ENCODE measurements at regions not wholly inside any gene's neighbourhood (a gene's known extent, or its start where the extent isn't known, plus 50 kb on each side); places are given as distances from the start of the nearest gene placed in this dataset.

DNA sequence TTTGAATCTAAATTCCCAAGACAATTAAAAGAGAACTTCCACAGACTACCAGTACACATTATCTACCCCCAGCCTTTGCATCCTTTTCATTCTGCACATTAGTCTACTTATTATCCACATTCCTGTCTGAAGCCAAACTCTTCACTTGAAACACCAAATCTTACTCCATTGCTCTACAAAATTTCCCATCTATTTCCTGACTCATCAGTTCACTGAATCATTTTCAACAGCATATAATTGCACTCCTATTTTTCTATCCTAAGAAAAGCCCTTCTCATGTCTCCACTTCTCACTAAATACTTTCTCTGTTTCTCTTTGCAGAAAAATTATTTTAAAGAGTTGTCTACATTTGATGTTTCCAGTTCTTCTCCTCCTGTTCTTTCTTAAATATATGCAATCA, 239.4 kb upstream of the FERMT1 start:
- TF ChIP-seq, protein P1, sequence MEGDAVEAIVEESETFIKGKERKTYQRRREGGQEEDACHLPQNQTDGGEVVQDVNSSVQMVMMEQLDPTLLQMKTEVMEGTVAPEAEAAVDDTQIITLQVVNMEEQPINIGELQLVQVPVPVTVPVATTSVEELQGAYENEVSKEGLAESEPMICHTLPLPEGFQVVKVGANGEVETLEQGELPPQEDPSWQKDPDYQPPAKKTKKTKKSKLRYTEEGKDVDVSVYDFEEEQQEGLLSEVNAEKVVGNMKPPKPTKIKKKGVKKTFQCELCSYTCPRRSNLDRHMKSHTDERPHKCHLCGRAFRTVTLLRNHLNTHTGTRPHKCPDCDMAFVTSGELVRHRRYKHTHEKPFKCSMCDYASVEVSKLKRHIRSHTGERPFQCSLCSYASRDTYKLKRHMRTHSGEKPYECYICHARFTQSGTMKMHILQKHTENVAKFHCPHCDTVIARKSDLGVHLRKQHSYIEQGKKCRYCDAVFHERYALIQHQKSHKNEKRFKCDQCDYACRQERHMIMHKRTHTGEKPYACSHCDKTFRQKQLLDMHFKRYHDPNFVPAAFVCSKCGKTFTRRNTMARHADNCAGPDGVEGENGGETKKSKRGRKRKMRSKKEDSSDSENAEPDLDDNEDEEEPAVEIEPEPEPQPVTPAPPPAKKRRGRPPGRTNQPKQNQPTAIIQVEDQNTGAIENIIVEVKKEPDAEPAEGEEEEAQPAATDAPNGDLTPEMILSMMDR (IDR thresholded peaks at IDR 0.05): no peak
- TF ChIP-seq HMGXB4 (CRISPR knock-in tag; IDR thresholded peaks at IDR 0.05) (no peak), FOXP1 (CRISPR knock-in tag; IDR thresholded peaks at IDR 0.05; ENCODE audit: borderline replicate concordance) (no peak), ZNF512 (CRISPR knock-in tag; IDR thresholded peaks at IDR 0.05; ENCODE audit: borderline replicate concordance) (no peak), CBFB (CRISPR knock-in tag; IDR thresholded peaks at IDR 0.05; ENCODE audit: low read depth) (no peak)
- TF ChIP-seq, protein P2, sequence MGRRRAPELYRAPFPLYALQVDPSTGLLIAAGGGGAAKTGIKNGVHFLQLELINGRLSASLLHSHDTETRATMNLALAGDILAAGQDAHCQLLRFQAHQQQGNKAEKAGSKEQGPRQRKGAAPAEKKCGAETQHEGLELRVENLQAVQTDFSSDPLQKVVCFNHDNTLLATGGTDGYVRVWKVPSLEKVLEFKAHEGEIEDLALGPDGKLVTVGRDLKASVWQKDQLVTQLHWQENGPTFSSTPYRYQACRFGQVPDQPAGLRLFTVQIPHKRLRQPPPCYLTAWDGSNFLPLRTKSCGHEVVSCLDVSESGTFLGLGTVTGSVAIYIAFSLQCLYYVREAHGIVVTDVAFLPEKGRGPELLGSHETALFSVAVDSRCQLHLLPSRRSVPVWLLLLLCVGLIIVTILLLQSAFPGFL (CRISPR knock-in tag; IDR thresholded peaks at IDR 0.05; ENCODE audit: borderline replicate concordance): no peak
- TF ChIP-seq, protein P3, sequence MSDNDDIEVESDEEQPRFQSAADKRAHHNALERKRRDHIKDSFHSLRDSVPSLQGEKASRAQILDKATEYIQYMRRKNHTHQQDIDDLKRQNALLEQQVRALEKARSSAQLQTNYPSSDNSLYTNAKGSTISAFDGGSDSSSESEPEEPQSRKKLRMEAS (CRISPR knock-in tag; IDR thresholded peaks at IDR 0.05): no peak
- TF ChIP-seq, protein P4, sequence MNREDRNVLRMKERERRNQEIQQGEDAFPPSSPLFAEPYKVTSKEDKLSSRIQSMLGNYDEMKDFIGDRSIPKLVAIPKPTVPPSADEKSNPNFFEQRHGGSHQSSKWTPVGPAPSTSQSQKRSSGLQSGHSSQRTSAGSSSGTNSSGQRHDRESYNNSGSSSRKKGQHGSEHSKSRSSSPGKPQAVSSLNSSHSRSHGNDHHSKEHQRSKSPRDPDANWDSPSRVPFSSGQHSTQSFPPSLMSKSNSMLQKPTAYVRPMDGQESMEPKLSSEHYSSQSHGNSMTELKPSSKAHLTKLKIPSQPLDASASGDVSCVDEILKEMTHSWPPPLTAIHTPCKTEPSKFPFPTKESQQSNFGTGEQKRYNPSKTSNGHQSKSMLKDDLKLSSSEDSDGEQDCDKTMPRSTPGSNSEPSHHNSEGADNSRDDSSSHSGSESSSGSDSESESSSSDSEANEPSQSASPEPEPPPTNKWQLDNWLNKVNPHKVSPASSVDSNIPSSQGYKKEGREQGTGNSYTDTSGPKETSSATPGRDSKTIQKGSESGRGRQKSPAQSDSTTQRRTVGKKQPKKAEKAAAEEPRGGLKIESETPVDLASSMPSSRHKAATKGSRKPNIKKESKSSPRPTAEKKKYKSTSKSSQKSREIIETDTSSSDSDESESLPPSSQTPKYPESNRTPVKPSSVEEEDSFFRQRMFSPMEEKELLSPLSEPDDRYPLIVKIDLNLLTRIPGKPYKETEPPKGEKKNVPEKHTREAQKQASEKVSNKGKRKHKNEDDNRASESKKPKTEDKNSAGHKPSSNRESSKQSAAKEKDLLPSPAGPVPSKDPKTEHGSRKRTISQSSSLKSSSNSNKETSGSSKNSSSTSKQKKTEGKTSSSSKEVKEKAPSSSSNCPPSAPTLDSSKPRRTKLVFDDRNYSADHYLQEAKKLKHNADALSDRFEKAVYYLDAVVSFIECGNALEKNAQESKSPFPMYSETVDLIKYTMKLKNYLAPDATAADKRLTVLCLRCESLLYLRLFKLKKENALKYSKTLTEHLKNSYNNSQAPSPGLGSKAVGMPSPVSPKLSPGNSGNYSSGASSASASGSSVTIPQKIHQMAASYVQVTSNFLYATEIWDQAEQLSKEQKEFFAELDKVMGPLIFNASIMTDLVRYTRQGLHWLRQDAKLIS (CRISPR knock-in tag; IDR thresholded peaks at IDR 0.05; ENCODE audit: borderline replicate concordance): no peak
